Neural cell (in vitro differentiated cells): ENCODE measurements at regions not wholly inside any gene's neighbourhood (a gene's known extent, or its start where the extent isn't known, plus 50 kb on each side); places are given as distances from the start of the nearest gene placed in this dataset.

Source experiments
- H2AFZ ChIP-seq: fragments of 200-600, 300-800 bp; sonication (generic), shearing (Covaris generic); 2 replicates; pipeline ENCODE4 v1.6.0; 2014; ENCODE audit warnings: low read depth, mild to moderate bottlenecking, antibody characterized with exemption, low read length, moderate library complexity
- H3F3A ChIP-seq: fragments of 200-600 bp; shearing (Covaris generic); 2 replicates; pipeline ENCODE4 v1.6.1; 2016; ENCODE audit warnings: mild to moderate bottlenecking, moderate library complexity, mixed read lengths, antibody characterized with exemption, low read length; ENCODE audit not compliant: insufficient read depth, poor library complexity, severe bottlenecking
- H3K27ac ChIP-seq: fragments of 200-600, 300-800 bp; sonication (generic), shearing (Covaris generic); 2 replicates; pipeline ENCODE4 v1.5.1; 2014; ENCODE audit warnings: mild to moderate bottlenecking, low read length, moderate library complexity
- H3K27me3 ChIP-seq: fragments of 300-800, 200-600 bp; sonication (generic), shearing (Covaris generic); 2 replicates; pipeline ENCODE4 v1.6.0; 2014; ENCODE audit warnings: mild to moderate bottlenecking, low read depth, low read length, moderate library complexity; ENCODE audit not compliant: insufficient read depth
- H3K36me3 ChIP-seq: fragments of 300-800, 200-600 bp; sonication (generic), shearing (Covaris generic); 2 replicates; pipeline ENCODE4 v1.5.1; 2014; ENCODE audit warnings: mild to moderate bottlenecking, antibody characterized with exemption, low read length, moderate library complexity; ENCODE audit not compliant: insufficient read depth
- H3K4me2 ChIP-seq: fragments of 300-800, 200-600 bp; sonication (generic), shearing (Covaris generic); 2 replicates; pipeline ENCODE4 v1.6.0; 2014; ENCODE audit warnings: mild to moderate bottlenecking, low read length
- H3K4me3 ChIP-seq: fragments of 300-800, 200-600 bp; sonication (generic), shearing (Covaris generic); 2 replicates; pipeline ENCODE4 v1.5.1; 2014; ENCODE audit warnings: mild to moderate bottlenecking, low read length, moderate library complexity
- H3K79me2 ChIP-seq: fragments of 200-600 bp; shearing (Covaris generic); replicated peaks from 2 replicates; pipeline ENCODE4 v1.6.0; 2014; ENCODE audit warnings: mild to moderate bottlenecking, low read length, moderate library complexity; ENCODE audit not compliant: insufficient read depth
- H3K9ac ChIP-seq: fragments of 300-800, 200-600 bp; sonication (generic), shearing (Covaris generic); 2 replicates; pipeline ENCODE4 v1.6.1; 2016; ENCODE audit warnings: mild to moderate bottlenecking, low read length, mixed read lengths
- H3K9me2 ChIP-seq: fragments of 200-600 bp; shearing (Covaris generic); 2 replicates; pipeline ENCODE4 v1.6.1; 2016; ENCODE audit warnings: mild to moderate bottlenecking, low read length, mixed read lengths; ENCODE audit not compliant: insufficient read depth
- H3K9me3 ChIP-seq: fragments of 200-600, 300-800 bp; sonication (generic), shearing (Covaris generic); 2 replicates; pipeline ENCODE4 v1.6.1; 2016; ENCODE audit warnings: mild to moderate bottlenecking, mixed run types, low read length, moderate library complexity, mixed read lengths
- H4K20me1 ChIP-seq: fragments of 200-600 bp; shearing (Covaris generic); 2 replicates; pipeline ENCODE4 v1.6.1; 2016; ENCODE audit warnings: mild to moderate bottlenecking, mixed run types; ENCODE audit not compliant: insufficient read depth
- CTCF ChIP-seq: fragments of 450-650 bp; IDR thresholded peaks from 2 replicates; pipeline ENCODE4 v1.5.1; 2014; ENCODE audit warnings: antibody characterized with exemption, mild to moderate bottlenecking, moderate library complexity; ENCODE audit not compliant: poor library complexity, severe bottlenecking
- EP300 ChIP-seq: fragments of 450-650 bp; conservative IDR thresholded peaks from 2 replicates; pipeline ENCODE4 v1.6.1; 2014; ENCODE audit warnings: antibody characterized with exemption, mild to moderate bottlenecking, moderate library complexity; ENCODE audit not compliant: poor library complexity, severe bottlenecking
- EZH2 ChIP-seq: fragments of 200-600, 300-800 bp; shearing (Covaris generic), sonication (generic); IDR thresholded peaks from 2 replicates; pipeline ENCODE4 v1.6.1; 2014; ENCODE audit warnings: antibody characterized with exemption, low read length, borderline replicate concordance, mild to moderate bottlenecking; ENCODE audit not compliant: insufficient read depth, poor library complexity, severe bottlenecking
- MXI1 ChIP-seq: fragments of 450-650 bp; conservative IDR thresholded peaks from 2 replicates; pipeline ENCODE4 v1.6.1; 2014; ENCODE audit warnings: antibody characterized with exemption, mild to moderate bottlenecking; ENCODE audit not compliant: poor library complexity, severe bottlenecking
- POLR2AphosphoS5 ChIP-seq: IDR thresholded peaks from 2 replicates; pipeline ENCODE4 v1.6.1; 2012
- RAD21 ChIP-seq: fragments of 450-650 bp; conservative IDR thresholded peaks from 2 replicates; pipeline ENCODE4 v1.6.1; 2014; ENCODE audit warnings: antibody characterized with exemption, mild to moderate bottlenecking, moderate library complexity
- SMC3 ChIP-seq: fragments of 450-650 bp; conservative IDR thresholded peaks from 2 replicates; pipeline ENCODE4 v1.6.1; 2014; ENCODE audit warnings: antibody characterized with exemption, mild to moderate bottlenecking, moderate library complexity; ENCODE audit not compliant: poor library complexity
- TAF1 ChIP-seq: IDR thresholded peaks from 2 replicates; pipeline ENCODE4 v1.6.1; 2012; ENCODE audit warnings: low read depth
- TF ChIP-seq, protein P1 (sequence below): IDR thresholded peaks from 2 replicates; pipeline ENCODE4 v1.6.1; 2012; ENCODE audit warnings: borderline replicate concordance

DNA sequence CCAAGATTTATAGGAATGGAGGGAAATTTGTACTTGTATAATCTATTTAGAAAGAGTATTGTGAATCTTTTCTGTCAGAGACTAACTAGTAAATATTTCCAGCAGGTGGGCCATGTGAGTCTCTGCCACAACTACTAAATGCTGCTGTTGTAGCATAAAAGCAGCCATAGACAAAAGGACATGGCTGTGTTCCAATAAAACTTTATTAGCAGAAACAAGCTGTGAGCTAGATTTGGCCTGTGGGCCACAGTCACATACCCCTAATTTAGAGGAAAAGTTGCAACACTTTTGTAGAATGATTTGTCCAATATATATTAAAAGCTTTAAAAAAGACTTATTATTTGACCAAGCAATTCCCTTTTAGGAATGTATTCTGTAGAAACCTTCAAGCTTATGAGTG lies 207.2 kb downstream of the LMBRD1 start:
- Histone ChIP-seq H3F3A (peaks cover 3% of the 10 kb centered on the region), H3K36me3 (no peaks in the 10 kb centered on the region), H3K9me2 (no peaks in the 10 kb centered on the region), H3K27ac (no peak overlapping the region), H3K9me3 (no peaks in the 10 kb centered on the region), H3K4me3 (no peak overlapping the region), H4K20me1 (no peaks in the 10 kb centered on the region), H2AFZ (no peak overlapping the region), H3K79me2 (no peaks in the 10 kb centered on the region), H3K9ac (no peak overlapping the region), H3K4me2 (no peak overlapping the region), H3K27me3 (no peaks in the 10 kb centered on the region)
- no peak for TF ChIP-seq CTCF
- TF ChIP-seq EZH2, result no peak
- no peak for TF ChIP-seq MXI1
- no peak for TF ChIP-seq EP300
- TF ChIP-seq POLR2AphosphoS5, result no peak
- no peak for TF ChIP-seq TAF1
- no peak for TF ChIP-seq SMC3
- no peak for TF ChIP-seq RAD21
- TF ChIP-seq, protein P1, sequence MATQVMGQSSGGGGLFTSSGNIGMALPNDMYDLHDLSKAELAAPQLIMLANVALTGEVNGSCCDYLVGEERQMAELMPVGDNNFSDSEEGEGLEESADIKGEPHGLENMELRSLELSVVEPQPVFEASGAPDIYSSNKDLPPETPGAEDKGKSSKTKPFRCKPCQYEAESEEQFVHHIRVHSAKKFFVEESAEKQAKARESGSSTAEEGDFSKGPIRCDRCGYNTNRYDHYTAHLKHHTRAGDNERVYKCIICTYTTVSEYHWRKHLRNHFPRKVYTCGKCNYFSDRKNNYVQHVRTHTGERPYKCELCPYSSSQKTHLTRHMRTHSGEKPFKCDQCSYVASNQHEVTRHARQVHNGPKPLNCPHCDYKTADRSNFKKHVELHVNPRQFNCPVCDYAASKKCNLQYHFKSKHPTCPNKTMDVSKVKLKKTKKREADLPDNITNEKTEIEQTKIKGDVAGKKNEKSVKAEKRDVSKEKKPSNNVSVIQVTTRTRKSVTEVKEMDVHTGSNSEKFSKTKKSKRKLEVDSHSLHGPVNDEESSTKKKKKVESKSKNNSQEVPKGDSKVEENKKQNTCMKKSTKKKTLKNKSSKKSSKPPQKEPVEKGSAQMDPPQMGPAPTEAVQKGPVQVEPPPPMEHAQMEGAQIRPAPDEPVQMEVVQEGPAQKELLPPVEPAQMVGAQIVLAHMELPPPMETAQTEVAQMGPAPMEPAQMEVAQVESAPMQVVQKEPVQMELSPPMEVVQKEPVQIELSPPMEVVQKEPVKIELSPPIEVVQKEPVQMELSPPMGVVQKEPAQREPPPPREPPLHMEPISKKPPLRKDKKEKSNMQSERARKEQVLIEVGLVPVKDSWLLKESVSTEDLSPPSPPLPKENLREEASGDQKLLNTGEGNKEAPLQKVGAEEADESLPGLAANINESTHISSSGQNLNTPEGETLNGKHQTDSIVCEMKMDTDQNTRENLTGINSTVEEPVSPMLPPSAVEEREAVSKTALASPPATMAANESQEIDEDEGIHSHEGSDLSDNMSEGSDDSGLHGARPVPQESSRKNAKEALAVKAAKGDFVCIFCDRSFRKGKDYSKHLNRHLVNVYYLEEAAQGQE, result no peak

- no peaks in the 10 kb centered on the region for H4K20me1 ChIP-seq
- no peaks in the 10 kb centered on the region for H3K9me3 ChIP-seq
- H3K9ac ChIP-seq, result peak overlapping the region; percentile 51
- no peaks in the 10 kb centered on the region for H3K9me2 ChIP-seq
- TF ChIP-seq MXI1, result no peak
- TF ChIP-seq SMC3, result no peak
- no peak for TF ChIP-seq TAF1
- peak; percentile 37 for TF ChIP-seq RAD21
- no peak for TF ChIP-seq CTCF
- TF ChIP-seq, protein P1, result peak; percentile 78
- TF ChIP-seq EP300, result peak; percentile 89
- TF ChIP-seq EZH2, result no peak
- peak; percentile 67 for TF ChIP-seq POLR2AphosphoS5
- H3K79me2 ChIP-seq, result no peaks in the 10 kb centered on the region
- peaks cover 3% of the 10 kb centered on the region for H3F3A ChIP-seq
- H2AFZ ChIP-seq, result no peak overlapping the region
- peak overlapping the region; percentile 40 for H3K4me2 ChIP-seq
- H3K4me3 ChIP-seq, result peak overlapping the region; percentile 47
- H3K36me3 ChIP-seq, result no peaks in the 10 kb centered on the region
- H3K27me3 ChIP-seq, result no peaks in the 10 kb centered on the region
- peak overlapping the region; percentile 90 for H3K27ac ChIP-seq
Observed at GRCh38 chr6:69584913-69585729, 211.7 kb downstream of the LMBRD1 start.
